PC-3 (cell line): ENCODE measurements at regions not wholly inside any gene's neighbourhood (a gene's known extent, or its start where the extent isn't known, plus 50 kb on each side); places are given as distances from the start of the nearest gene placed in this dataset.

Experiments used
- ATAC-seq: fragments of 200-7000 bp; cut with Tn5 transposase; 2 replicates; pipeline ENCODE4 v1.9.1; 2020; ENCODE audit warnings: mild to moderate bottlenecking, moderate library complexity
- BruUV-seq: library from RNA; stranded (reverse); fragments of 400-500 nt; replicated peaks from 2 replicates; lab custom pipeline; 2021; lab: Mats Ljungman, UMichigan
- CTCF ChIA-PET: fragments of 300-600 bp; sonication (Branson Sonifier 250); formaldehyde crosslinking; loops from one replicate; lab custom pipeline; 2022; ENCODE audit warnings: antibody characterized with exemption; lab: Charles Lee
- POLR2A ChIA-PET: fragments of 300-600 bp; sonication (Branson Sonifier 250); formaldehyde crosslinking; loops from one replicate; lab custom pipeline; 2022; ENCODE audit warnings: antibody characterized with exemption; ENCODE audit not compliant: unreplicated experiment; lab: Charles Lee
- DNase-seq: peaks from one replicate; pipeline ENCODE4 v3.0.0-alpha.2; 2015
- H2AFZ ChIP-seq: fragments of 300-600 bp; sonication (generic); 2 replicates; pipeline ENCODE4 v1.6.0; 2016; ENCODE audit warnings: antibody characterized with exemption, low read length
- H3F3A ChIP-seq: fragments of 300-600 bp; sonication (generic); one replicate; pipeline ENCODE4 v1.6.0; 2017; ENCODE audit warnings: antibody characterized with exemption, low read length, control low read depth, mild to moderate bottlenecking; ENCODE audit not compliant: unreplicated experiment
- H3K27ac ChIP-seq: fragments of 300-600 bp; sonication (generic); 2 replicates; pipeline ENCODE4 v1.5.1; 2016; ENCODE audit warnings: mild to moderate bottlenecking, low read length
- H3K27me3 ChIP-seq: fragments of 300-600 bp; sonication (generic); 2 replicates; pipeline ENCODE4 v1.6.1; 2016; ENCODE audit warnings: low read length, mixed read lengths
- H3K36me3 ChIP-seq: fragments of 300-600 bp; sonication (generic); 2 replicates; pipeline ENCODE4 v1.6.1; 2016; ENCODE audit warnings: low read depth, mixed run types, low read length, mixed read lengths
- H3K4me1 ChIP-seq: fragments of 300-600 bp; sonication (generic); 2 replicates; pipeline ENCODE4 v1.5.1; 2016; ENCODE audit warnings: low read length; ENCODE audit not compliant: insufficient read depth
- H3K4me2 ChIP-seq: fragments of 300-600 bp; sonication (generic); 2 replicates; pipeline ENCODE4 v1.6.0; 2016; ENCODE audit warnings: low read length
- H3K4me3 ChIP-seq: fragments of 300-600 bp; sonication (generic); 2 replicates; pipeline ENCODE4 v1.5.1; 2016; ENCODE audit warnings: mild to moderate bottlenecking, low read length, mixed read lengths
- H3K79me2 ChIP-seq: fragments of 300-600 bp; sonication (generic); 2 replicates; pipeline ENCODE4 v1.6.1; 2017; ENCODE audit warnings: low read length, mixed read lengths
- H3K9ac ChIP-seq: fragments of 300-600 bp; sonication (generic); 2 replicates; pipeline ENCODE4 v1.6.0; 2016; ENCODE audit warnings: mild to moderate bottlenecking, low read length
- H3K9me2 ChIP-seq: fragments of 300-600 bp; sonication (generic); replicated peaks from 2 replicates; pipeline ENCODE4 v1.6.1; 2016; ENCODE audit warnings: mixed run types, low read length, mixed read lengths
- H3K9me3 ChIP-seq: fragments of 300-600 bp; sonication (generic); 2 replicates; pipeline ENCODE4 v1.6.1; 2016; ENCODE audit warnings: low read length, mixed read lengths
- H4K20me1 ChIP-seq: fragments of 300-600 bp; sonication (generic); 2 replicates; pipeline ENCODE4 v1.6.1; 2016; ENCODE audit warnings: low read length, mixed read lengths
- EZH2 ChIP-seq: fragments of 300-600 bp; sonication (generic); IDR thresholded peaks from one replicate; pipeline ENCODE4 v1.6.1; 2017; ENCODE audit warnings: antibody characterized with exemption, mild to moderate bottlenecking, low read length; ENCODE audit not compliant: unreplicated experiment
- EZH2phosphoT487 ChIP-seq: fragments of 300-600 bp; sonication (generic); IDR thresholded peaks from 2 replicates; pipeline ENCODE4 v1.6.1; 2018; ENCODE audit warnings: mild to moderate bottlenecking, antibody characterized with exemption, low read length, borderline replicate concordance
- intact Hi-C: fragments of 100-400 bp; cut with micrococcal nuclease; formaldehyde crosslinking; loops from 2 replicates; pipeline ENCODE4 v1.9.0; 2023
- TF ChIP-seq, protein P1 (sequence below): fragments of 300-600 bp; sonication (generic); conservative IDR thresholded peaks from 2 replicates; pipeline ENCODE4 v1.5.1; 2017; ENCODE audit warnings: antibody characterized with exemption, low read depth, mild to moderate bottlenecking, low read length

DNA sequence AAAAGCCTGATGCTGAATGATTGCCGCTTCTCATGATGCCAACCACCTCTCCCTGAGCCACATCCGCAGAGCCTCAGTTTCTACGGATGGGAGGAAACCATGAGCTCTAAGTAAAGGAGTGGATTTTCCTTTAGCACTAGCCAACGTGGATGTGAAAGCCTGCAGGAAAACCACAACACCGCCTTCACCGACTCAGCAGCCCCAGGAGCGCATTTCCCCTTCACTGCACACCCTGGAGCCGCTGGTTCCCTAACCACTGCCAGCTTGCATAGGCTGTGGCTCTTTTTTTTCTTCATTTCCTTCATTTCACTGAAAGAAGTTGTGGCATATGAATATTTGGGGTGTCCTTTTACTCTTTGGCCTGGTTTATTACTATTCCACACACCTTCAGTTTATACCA is 50.5 kb upstream of the SSTR4 start:
- H2AFZ ChIP-seq: no peak overlapping the region
- BruUV-seq: no TSS peak
- DNase-seq: peak; percentile 11
- H3K4me3 ChIP-seq: no peak overlapping the region
- H3K27ac ChIP-seq: no peak overlapping the region
- no peaks in the 10 kb centered on the region for H3F3A ChIP-seq
- H3K36me3 ChIP-seq: no peaks in the 10 kb centered on the region
- no peak for TF ChIP-seq EZH2
- TF ChIP-seq EZH2phosphoT487: no peak
- TF ChIP-seq, protein P1, sequence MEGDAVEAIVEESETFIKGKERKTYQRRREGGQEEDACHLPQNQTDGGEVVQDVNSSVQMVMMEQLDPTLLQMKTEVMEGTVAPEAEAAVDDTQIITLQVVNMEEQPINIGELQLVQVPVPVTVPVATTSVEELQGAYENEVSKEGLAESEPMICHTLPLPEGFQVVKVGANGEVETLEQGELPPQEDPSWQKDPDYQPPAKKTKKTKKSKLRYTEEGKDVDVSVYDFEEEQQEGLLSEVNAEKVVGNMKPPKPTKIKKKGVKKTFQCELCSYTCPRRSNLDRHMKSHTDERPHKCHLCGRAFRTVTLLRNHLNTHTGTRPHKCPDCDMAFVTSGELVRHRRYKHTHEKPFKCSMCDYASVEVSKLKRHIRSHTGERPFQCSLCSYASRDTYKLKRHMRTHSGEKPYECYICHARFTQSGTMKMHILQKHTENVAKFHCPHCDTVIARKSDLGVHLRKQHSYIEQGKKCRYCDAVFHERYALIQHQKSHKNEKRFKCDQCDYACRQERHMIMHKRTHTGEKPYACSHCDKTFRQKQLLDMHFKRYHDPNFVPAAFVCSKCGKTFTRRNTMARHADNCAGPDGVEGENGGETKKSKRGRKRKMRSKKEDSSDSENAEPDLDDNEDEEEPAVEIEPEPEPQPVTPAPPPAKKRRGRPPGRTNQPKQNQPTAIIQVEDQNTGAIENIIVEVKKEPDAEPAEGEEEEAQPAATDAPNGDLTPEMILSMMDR: no peak
- no peaks in the 10 kb centered on the region for H3K4me1 ChIP-seq
- H3K79me2 ChIP-seq: no peaks in the 10 kb centered on the region
- peaks cover 17% of the 10 kb centered on the region for H3K27me3 ChIP-seq
- no peaks in the 10 kb centered on the region for H3K9me3 ChIP-seq
- CTCF ChIA-PET: no interaction called here
- H3K9me2 ChIP-seq: no peaks in the 10 kb centered on the region
- H3K4me2 ChIP-seq: no peak overlapping the region
- POLR2A ChIA-PET: no interaction called here
- intact Hi-C loops: no loop called here
- H3K9ac ChIP-seq: no peak overlapping the region
- H4K20me1 ChIP-seq: no peaks in the 10 kb centered on the region
- ATAC-seq: no peak

DNA sequence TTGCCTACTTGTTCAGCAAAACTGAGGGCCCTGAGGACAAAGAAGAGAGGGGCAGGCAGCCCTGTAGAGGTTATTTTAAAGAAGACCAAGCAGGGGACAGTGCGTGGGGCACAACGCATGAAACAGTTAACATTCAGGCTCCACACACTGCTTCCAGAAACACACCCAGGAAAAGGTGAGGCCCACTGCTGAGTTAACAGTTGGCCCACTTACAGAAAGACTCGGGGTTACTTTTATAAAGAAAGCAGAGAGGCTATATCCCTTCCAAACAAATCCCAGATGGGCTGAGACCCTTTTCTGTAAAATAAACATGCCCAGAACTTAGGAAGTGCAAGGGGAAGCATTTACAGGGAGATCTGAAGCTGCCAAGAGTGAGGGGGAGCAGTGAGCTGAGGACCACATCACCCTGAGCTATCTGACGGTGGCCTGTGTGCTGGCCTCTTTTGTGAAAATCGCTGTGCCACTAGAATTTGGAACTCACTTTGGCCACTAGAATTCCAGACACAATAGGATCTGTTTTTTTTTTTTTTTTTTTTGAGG is 49.8 kb upstream of the SSTR4 start:
- ChIA-PET POLR2A (no interaction called here), CTCF (no interaction called here)
- no peak for TF ChIP-seq EZH2
- TF ChIP-seq EZH2phosphoT487: no peak
- TF ChIP-seq, protein P1: no peak
- H3K9me2 ChIP-seq: no peaks in the 10 kb centered on the region
- no peaks in the 10 kb centered on the region for H3K79me2 ChIP-seq
- no peak overlapping the region for H3K4me2 ChIP-seq
- ATAC-seq (no peak), DNase-seq (no peak)
- peaks cover 13% of the 10 kb centered on the region for H3K27me3 ChIP-seq
- BruUV-seq: no TSS peak
- no peak overlapping the region for H2AFZ ChIP-seq
- H3K36me3 ChIP-seq: no peaks in the 10 kb centered on the region
- no peak overlapping the region for H3K27ac ChIP-seq
- H3K9ac ChIP-seq: no peak overlapping the region
- no peak overlapping the region for H3K4me3 ChIP-seq
- no peaks in the 10 kb centered on the region for H3K9me3 ChIP-seq
- no peaks in the 10 kb centered on the region for H3K4me1 ChIP-seq
- intact Hi-C loops: no loop called here
- no peaks in the 10 kb centered on the region for H3F3A ChIP-seq
- H4K20me1 ChIP-seq: no peaks in the 10 kb centered on the region
